HCT116 (cell line): ENCODE measurements at regions not wholly inside any gene's neighbourhood (a gene's known extent, or its start where the extent isn't known, plus 50 kb on each side); places are given as distances from the start of the nearest gene placed in this dataset.

Source experiments
- ATAC-seq: fragments of 200-7000 bp; cut with Tn5 transposase; 2 replicates; pipeline ENCODE4 v1.9.1; 2020; ENCODE audit warnings: mild to moderate bottlenecking, moderate library complexity
- BruUV-seq: library from RNA; stranded (reverse); fragments of 400-500 nt; replicated peaks from 2 replicates; lab custom pipeline; 2021; lab: Mats Ljungman, UMichigan
- CTCF ChIA-PET: fragments of 300-600 bp; sonication (Branson Sonifier 250); formaldehyde crosslinking; loops from one replicate; lab custom pipeline; 2021; ENCODE audit warnings: antibody characterized with exemption; lab: Charles Lee
- POLR2A ChIA-PET: fragments of 300-600, 350-600 bp; sonication (Branson Sonifier 250); formaldehyde crosslinking; loops from one replicate; lab custom pipeline; 2021; ENCODE audit warnings: antibody characterized with exemption; lab: Charles Lee
- RAD21 ChIA-PET, 2 experiments: fragments of 300-600 bp; sonication (Branson Sonifier 250); formaldehyde crosslinking; loops; one replicate each; lab custom pipeline; 2023; ENCODE audit warnings: low total read pairs in 2 of 2; ENCODE audit not compliant: uncharacterized antibody in 2 of 2, unreplicated experiment in 2 of 2, low non-redundant PET in 1 of 2; lab: Charles Lee
- DNase-seq: peaks from one replicate; pipeline ENCODE4 v3.0.0-alpha.2; 2010; ENCODE audit warnings: low read depth, low spot score
- H2AFZ ChIP-seq: fragments of 200-600 bp; shearing (Covaris generic), sonication (generic); 2 replicates; pipeline ENCODE4 v1.6.1; 2017; ENCODE audit warnings: low read depth, mixed run types, mixed read lengths, antibody characterized with exemption, low read length; ENCODE audit not compliant: poor library complexity, severe bottlenecking
- H3K27ac ChIP-seq: 2 replicates; pipeline ENCODE4 v1.5.1; 2012; ENCODE audit warnings: low read depth, low read length
- H3K27me3 ChIP-seq: fragments of 200-600 bp; sonication (generic); 2 replicates; pipeline ENCODE4 v1.6.1; 2016; ENCODE audit warnings: mixed run types, low read length, mixed read lengths; ENCODE audit not compliant: insufficient read depth
- H3K36me3 ChIP-seq, 2 experiments: fragments of 200-500 bp in 1 of 2; fragments of 200-600 bp in 1 of 2; sonication (Bioruptor generic) in 1 of 2; sonication (generic) in 1 of 2; 2 replicates each; pipeline versions ENCODE4 v1.5.1 to v1.6.1; 2014 to 2016; ENCODE audit warnings: low read length in 2 of 2, inconsistent platforms in 1 of 2, mixed read lengths in 1 of 2, mixed run types in 1 of 2; ENCODE audit not compliant: insufficient read depth in 2 of 2, control insufficient read depth in 1 of 2
- H3K4me1 ChIP-seq, 2 experiments: fragments of 200-600 bp in 1 of 2; sonication (generic) in 1 of 2; 2 replicates each; pipeline versions ENCODE4 v1.5.1 to v1.6.1; 2012 to 2017; ENCODE audit warnings: low read length in 2 of 2, inconsistent platforms in 1 of 2, mild to moderate bottlenecking in 1 of 2, mixed read lengths in 1 of 2, mixed run types in 1 of 2, moderate library complexity in 1 of 2; ENCODE audit not compliant: insufficient read depth in 2 of 2, control insufficient read depth in 1 of 2
- H3K4me2 ChIP-seq: fragments of 200-600 bp; sonication (generic); 2 replicates; pipeline ENCODE4 v1.6.1; 2017; ENCODE audit warnings: mixed run types, low read length, mixed read lengths
- H3K4me3 ChIP-seq, 2 experiments: fragments of 200-600 bp in 1 of 2; sonication (generic) in 1 of 2; replicated peaks in 1 of 2; 2 replicates each; pipeline ENCODE4 v1.5.1; 2011 to 2016; ENCODE audit warnings: low read length in 2 of 2, control low read depth in 1 of 2, low read depth in 1 of 2, mild to moderate bottlenecking in 1 of 2, mixed read lengths in 1 of 2, mixed run types in 1 of 2
- H3K79me2 ChIP-seq: fragments of 200-600 bp; sonication (generic); 2 replicates; pipeline ENCODE4 v1.6.1; 2017; ENCODE audit warnings: mild to moderate bottlenecking, mixed run types, low read length, moderate library complexity, mixed read lengths; ENCODE audit not compliant: insufficient read depth
- H3K9ac ChIP-seq: fragments of 200-600 bp; sonication (generic); 2 replicates; pipeline ENCODE4 v1.6.1; 2016; ENCODE audit warnings: low read length, mixed read lengths
- H3K9me2 ChIP-seq: fragments of 200-600 bp; sonication (generic), shearing (Covaris generic); 2 replicates; pipeline ENCODE4 v1.6.1; 2017; ENCODE audit warnings: mixed run types, mild to moderate bottlenecking, moderate library complexity; ENCODE audit not compliant: insufficient read depth
- H3K9me3 ChIP-seq, 2 experiments: fragments of 200-500 bp in 1 of 2; fragments of 200-600 bp in 1 of 2; sonication (Bioruptor generic) in 1 of 2; sonication (generic) in 1 of 2; 2 replicates each; pipeline ENCODE4 v1.6.1; 2014 to 2017; ENCODE audit warnings: low read length in 2 of 2, mixed read lengths in 2 of 2, inconsistent platforms in 1 of 2, low read depth in 1 of 2, mild to moderate bottlenecking in 1 of 2, mixed run types in 1 of 2, moderate library complexity in 1 of 2; ENCODE audit not compliant: control insufficient read depth in 1 of 2, insufficient read depth in 1 of 2
- H4K20me1 ChIP-seq: fragments of 200-600 bp; sonication (generic), shearing (Covaris generic); 2 replicates; pipeline ENCODE4 v1.6.1; 2017; ENCODE audit warnings: mixed run types, mild to moderate bottlenecking, moderate library complexity; ENCODE audit not compliant: insufficient read depth
- ATF3 ChIP-seq: IDR thresholded peaks from 2 replicates; pipeline ENCODE4 v1.6.1; 2012
- CBX3 ChIP-seq: IDR thresholded peaks from 2 replicates; pipeline ENCODE4 v1.6.1; 2012; ENCODE audit warnings: low read depth
- FOSL1 ChIP-seq: IDR thresholded peaks from 2 replicates; pipeline ENCODE4 v1.6.1; 2012; ENCODE audit warnings: low read depth
- RAD21 ChIP-seq: IDR thresholded peaks from 2 replicates; pipeline ENCODE4 v1.6.1; 2012; ENCODE audit warnings: low read depth, mild to moderate bottlenecking
- REST ChIP-seq: IDR thresholded peaks from 2 replicates; pipeline ENCODE4 v1.6.1; 2012; ENCODE audit warnings: low read depth
- SIN3A ChIP-seq: IDR thresholded peaks from 2 replicates; pipeline ENCODE4 v1.6.1; 2012; ENCODE audit warnings: low read depth
- SRF ChIP-seq: IDR thresholded peaks from 2 replicates; pipeline ENCODE4 v1.6.1; 2012; ENCODE audit warnings: low read depth
- ZFX ChIP-seq: fragments of 450-650 bp; IDR thresholded peaks from 2 replicates; pipeline ENCODE4 v1.6.1; 2017
- intact Hi-C: fragments of 100-400 bp; cut with micrococcal nuclease; formaldehyde crosslinking; loops from 2 replicates; pipeline ENCODE4 v1.10.0; 2022
- TF ChIP-seq, protein P1 (sequence below): IDR thresholded peaks from 2 replicates; pipeline ENCODE4 v1.6.1; 2012

GRCh38 chr2:156099382-156099781, 233.1 kb downstream of the NR4A2 start (continued):
- no peak for TF ChIP-seq REST
- TF ChIP-seq CBX3 = no peak
- TF ChIP-seq SIN3A = no peak
- TF ChIP-seq ZFX = no peak
- no peak for TF ChIP-seq RAD21
- TF ChIP-seq SRF = no peak
- TF ChIP-seq ATF3 = no peak
- TF ChIP-seq FOSL1 = no peak

DNA sequence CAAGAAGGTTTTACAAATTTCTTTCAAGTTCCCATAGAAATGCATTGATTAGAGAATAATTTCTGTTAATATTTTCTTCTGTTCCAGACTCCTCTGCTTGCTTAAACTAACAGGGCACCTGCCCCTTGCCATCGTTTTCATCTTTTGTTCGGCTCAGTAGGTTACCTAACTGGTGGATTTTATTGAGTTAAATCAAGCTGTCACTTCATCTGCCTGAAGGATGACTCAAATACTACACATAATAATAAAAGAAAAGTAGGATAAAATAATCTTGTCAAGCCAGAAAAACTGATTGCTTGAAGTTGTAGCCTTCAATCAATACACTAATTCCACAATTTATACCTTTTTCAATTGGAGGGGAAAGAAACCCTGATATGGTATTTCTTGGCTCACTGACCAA, 234.0 kb downstream of the NR4A2 start:
- ChIA-PET RAD21 (no interaction called here), POLR2A (no interaction called here), CTCF (interaction anchor here (1.8 kb wide), 1 partner anchor 12 kb away, joined by 8 read pairs; no protein-coding TSS in a partner anchor)
- Histone ChIP-seq H3K27ac (no peak overlapping the region), H3K9me2 (no peaks in the 10 kb centered on the region), H3K4me2 (no peak overlapping the region), H4K20me1 (no peaks in the 10 kb centered on the region), H3K4me3 (no peak overlapping the region), H3K27me3 (no peaks in the 10 kb centered on the region), H2AFZ (no peak overlapping the region), H3K9me3 (no peaks in the 10 kb centered on the region; a peak in 1 of 4 replicates), H3K79me2 (no peaks in the 10 kb centered on the region), H3K4me1 (no peaks in the 10 kb centered on the region), H3K9ac (no peak overlapping the region), H3K36me3 (no peaks in the 10 kb centered on the region)
- intact Hi-C loops = no loop called here
- ATAC-seq = no peak
- no peak for TF ChIP-seq SIN3A
- no peak for TF ChIP-seq SRF
- TF ChIP-seq, protein P1, sequence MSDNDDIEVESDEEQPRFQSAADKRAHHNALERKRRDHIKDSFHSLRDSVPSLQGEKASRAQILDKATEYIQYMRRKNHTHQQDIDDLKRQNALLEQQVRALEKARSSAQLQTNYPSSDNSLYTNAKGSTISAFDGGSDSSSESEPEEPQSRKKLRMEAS = no peak
- DNase-seq = no peak
- no TSS peak for BruUV-seq
